ENCODE measurements at regions not wholly inside any gene's neighbourhood (a gene's known extent, or its start where the extent isn't known, plus 50 kb on each side); places are given as distances from the start of the nearest gene placed in this dataset.

GRCh38 chr10:78250313-78251015, 216.8 kb downstream of the RPS24 start:
- DNase-seq: no peak

GRCh38 chr10:78251016-78251385, 217.3 kb downstream of the RPS24 start:
- no peak for DNase-seq

- no peak for DNase-seq
Observed at GRCh38 chr10:78252286-78252685, 218.6 kb downstream of the RPS24 start.

- no peak for DNase-seq
Observed at GRCh38 chr10:78253063-78253853, 219.6 kb downstream of the RPS24 start.

GRCh38 chr10:78254013-78254412, 220.3 kb downstream of the RPS24 start:
- no peak for DNase-seq

GRCh38 chr10:78255214-78255613, 221.6 kb downstream of the RPS24 start:
- DNase-seq: no peak

GRCh38 chr10:78255796-78256638, 222.4 kb downstream of the RPS24 start:
- no peak for DNase-seq

- DNase-seq: no peak
Observed at GRCh38 chr10:78258323-78259030, 224.8 kb downstream of the RPS24 start.

GRCh38 chr10:78259391-78259790, 225.7 kb downstream of the RPS24 start:
- DNase-seq: no peak

- no peak for DNase-seq
Observed at GRCh38 chr10:78260141-78260540, 226.5 kb downstream of the RPS24 start.

GRCh38 chr10:78260680-78261079, 227.0 kb downstream of the RPS24 start:
- no peak for DNase-seq

- DNase-seq: no peak
Observed at GRCh38 chr10:78261291-78261690, 227.6 kb downstream of the RPS24 start.

GRCh38 chr10:78262860-78263259, 229.2 kb downstream of the RPS24 start:
- no peak for DNase-seq

- DNase-seq: no peak
Observed at GRCh38 chr10:78263521-78263988, 229.9 kb downstream of the RPS24 start.

- no peak for DNase-seq
Observed at GRCh38 chr10:78264361-78264760, 230.7 kb downstream of the RPS24 start.

GRCh38 chr10:78266741-78267469, 233.2 kb downstream of the RPS24 start:
- DNase-seq: no peak

- DNase-seq: no peak
Observed at GRCh38 chr10:78267598-78267997, 233.9 kb downstream of the RPS24 start.

- no peak for DNase-seq
Observed at GRCh38 chr10:78269060-78269459, 235.4 kb downstream of the RPS24 start.

- DNase-seq: no peak
Observed at GRCh38 chr10:78272329-78272728, 238.7 kb downstream of the RPS24 start.

GRCh38 chr10:78274491-78274890, 240.8 kb downstream of the RPS24 start:
- no peak for DNase-seq

- DNase-seq: no peak
Observed at GRCh38 chr10:78276139-78276538, 242.5 kb downstream of the RPS24 start.
